ENCODE measurements at regions not wholly inside any gene's neighbourhood (a gene's known extent, or its start where the extent isn't known, plus 50 kb on each side); places are given as distances from the start of the nearest gene placed in this dataset.

DNA sequence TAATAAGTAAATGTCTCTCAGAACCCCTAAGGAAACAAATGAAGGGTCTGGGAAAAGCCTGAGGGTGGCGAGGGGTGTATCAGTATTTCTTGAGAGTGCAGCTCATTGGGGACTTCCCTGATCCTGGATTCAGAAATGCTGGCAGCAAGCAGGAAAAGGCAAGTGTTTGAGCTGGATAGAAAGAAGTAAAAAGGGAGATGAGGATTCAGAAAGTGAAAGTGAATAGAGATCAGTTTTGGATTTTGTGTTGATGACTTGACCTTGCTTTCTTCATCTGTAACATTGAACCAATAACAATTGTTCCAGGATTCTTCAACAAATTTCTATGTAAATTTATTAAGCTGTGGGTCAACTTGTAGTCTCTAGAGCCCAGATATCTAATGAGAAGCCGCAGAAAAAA is 66.9 kb upstream of the CTSC start:
- ChIA-PET POLR2A (no interaction called here), CTCF (no interaction called here)
- no peak for DNase-seq (ENCODE audit: extremely low spot score)
- TF ChIP-seq HDGF (IDR thresholded peaks at IDR 0.05; ENCODE audit: borderline replicate concordance) (no peak), CTBP1 (IDR thresholded peaks at IDR 0.05; ENCODE audit: borderline replicate concordance) (no peak), SP1 (IDR thresholded peaks at IDR 0.05) (no peak), FOXA1 (IDR thresholded peaks at IDR 0.05) (no peak), SUZ12 (IDR thresholded peaks at IDR 0.05) (no peak), LEF1 (IDR thresholded peaks at IDR 0.05; ENCODE audit: borderline replicate concordance) (no peak)

DNA sequence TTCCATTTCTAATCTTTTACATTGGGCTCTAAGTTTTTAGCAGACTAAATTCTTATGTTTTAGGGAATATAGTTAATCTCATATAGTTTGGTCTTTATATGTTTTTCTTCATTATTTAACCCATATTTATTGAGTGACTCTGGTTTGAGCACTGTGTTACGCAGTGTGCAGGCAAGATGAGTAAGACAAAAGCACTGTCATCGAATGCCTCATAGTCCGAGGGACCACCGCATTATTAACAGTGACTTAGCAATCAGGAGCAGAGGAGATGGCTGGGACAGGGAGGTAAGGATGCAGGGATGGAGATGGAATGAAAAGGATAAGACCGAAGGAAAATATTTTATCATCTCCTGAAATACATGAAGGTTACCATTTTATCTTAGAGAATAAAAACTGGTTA is 65.2 kb upstream of the CTSC start:
- TF ChIP-seq CTBP1 (IDR thresholded peaks at IDR 0.05; ENCODE audit: borderline replicate concordance): no peak
- TF ChIP-seq ELF4 (IDR thresholded peaks at IDR 0.05): no peak
- TF ChIP-seq, protein P1, sequence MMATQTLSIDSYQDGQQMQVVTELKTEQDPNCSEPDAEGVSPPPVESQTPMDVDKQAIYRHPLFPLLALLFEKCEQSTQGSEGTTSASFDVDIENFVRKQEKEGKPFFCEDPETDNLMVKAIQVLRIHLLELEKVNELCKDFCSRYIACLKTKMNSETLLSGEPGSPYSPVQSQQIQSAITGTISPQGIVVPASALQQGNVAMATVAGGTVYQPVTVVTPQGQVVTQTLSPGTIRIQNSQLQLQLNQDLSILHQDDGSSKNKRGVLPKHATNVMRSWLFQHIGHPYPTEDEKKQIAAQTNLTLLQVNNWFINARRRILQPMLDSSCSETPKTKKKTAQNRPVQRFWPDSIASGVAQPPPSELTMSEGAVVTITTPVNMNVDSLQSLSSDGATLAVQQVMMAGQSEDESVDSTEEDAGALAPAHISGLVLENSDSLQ (IDR thresholded peaks at IDR 0.05): no peak
- TF ChIP-seq FOXM1 (IDR thresholded peaks at IDR 0.05; ENCODE audit: borderline replicate concordance): no peak
- no peak for TF ChIP-seq SP1 (IDR thresholded peaks at IDR 0.05)
- no peak for TF ChIP-seq ZNF384 (IDR thresholded peaks at IDR 0.05)
- TF ChIP-seq SUZ12 (IDR thresholded peaks at IDR 0.05): no peak
- TF ChIP-seq BHLHE40 (IDR thresholded peaks at IDR 0.05; ENCODE audit: borderline replicate concordance): no peak
- no peak for TF ChIP-seq FOXA1 (IDR thresholded peaks at IDR 0.05)
- ChIA-PET POLR2A (no interaction called here), CTCF (no interaction called here)
- no peak for DNase-seq (ENCODE audit: extremely low spot score)

DNA sequence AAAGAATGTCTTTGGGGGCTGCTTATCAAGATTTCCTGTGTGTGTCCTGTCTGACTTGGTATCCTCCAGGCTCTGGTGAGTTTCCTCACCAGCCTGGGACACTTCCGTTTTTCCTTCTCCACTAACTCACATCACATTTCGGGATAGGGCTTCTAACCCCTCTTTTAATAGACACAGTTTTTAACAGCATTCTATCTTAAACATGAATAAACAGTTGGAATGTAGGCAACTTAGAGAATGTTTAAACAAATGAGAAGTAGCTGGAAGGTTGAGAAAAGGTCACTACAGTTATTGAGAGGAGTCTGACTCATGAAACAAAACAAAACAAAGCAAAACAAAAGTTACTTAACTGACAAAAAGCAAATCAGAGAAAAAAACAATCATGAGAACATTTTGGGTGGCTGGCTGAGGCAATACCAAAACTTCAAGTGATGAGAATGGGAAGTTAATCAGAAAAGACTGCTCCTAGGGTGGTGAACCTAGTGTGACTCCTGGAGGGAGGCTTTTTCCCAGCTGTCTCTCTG is 64.7 kb upstream of the CTSC start:
- POLR2A ChIA-PET: no interaction called here
- CTCF ChIA-PET: no interaction called here
- TF ChIP-seq SUZ12 (IDR thresholded peaks at IDR 0.05) (no peak), NFRKB (IDR thresholded peaks at IDR 0.05) (no peak), ARNT (IDR thresholded peaks at IDR 0.05) (no peak), HDGF (IDR thresholded peaks at IDR 0.05; ENCODE audit: borderline replicate concordance) (no peak), TARDBP (IDR thresholded peaks at IDR 0.05) (no peak), FOXM1 (IDR thresholded peaks at IDR 0.05; ENCODE audit: borderline replicate concordance) (no peak), SP1 (IDR thresholded peaks at IDR 0.05) (no peak), ELF4 (IDR thresholded peaks at IDR 0.05) (no peak), BHLHE40 (IDR thresholded peaks at IDR 0.05; ENCODE audit: borderline replicate concordance) (no peak), FOXK2 (IDR thresholded peaks at IDR 0.05) (no peak), LEF1 (IDR thresholded peaks at IDR 0.05; ENCODE audit: borderline replicate concordance) (no peak)
- TF ChIP-seq, protein P1 (IDR thresholded peaks at IDR 0.05): no peak
- DNase-seq (ENCODE audit: extremely low spot score): no peak

DNA sequence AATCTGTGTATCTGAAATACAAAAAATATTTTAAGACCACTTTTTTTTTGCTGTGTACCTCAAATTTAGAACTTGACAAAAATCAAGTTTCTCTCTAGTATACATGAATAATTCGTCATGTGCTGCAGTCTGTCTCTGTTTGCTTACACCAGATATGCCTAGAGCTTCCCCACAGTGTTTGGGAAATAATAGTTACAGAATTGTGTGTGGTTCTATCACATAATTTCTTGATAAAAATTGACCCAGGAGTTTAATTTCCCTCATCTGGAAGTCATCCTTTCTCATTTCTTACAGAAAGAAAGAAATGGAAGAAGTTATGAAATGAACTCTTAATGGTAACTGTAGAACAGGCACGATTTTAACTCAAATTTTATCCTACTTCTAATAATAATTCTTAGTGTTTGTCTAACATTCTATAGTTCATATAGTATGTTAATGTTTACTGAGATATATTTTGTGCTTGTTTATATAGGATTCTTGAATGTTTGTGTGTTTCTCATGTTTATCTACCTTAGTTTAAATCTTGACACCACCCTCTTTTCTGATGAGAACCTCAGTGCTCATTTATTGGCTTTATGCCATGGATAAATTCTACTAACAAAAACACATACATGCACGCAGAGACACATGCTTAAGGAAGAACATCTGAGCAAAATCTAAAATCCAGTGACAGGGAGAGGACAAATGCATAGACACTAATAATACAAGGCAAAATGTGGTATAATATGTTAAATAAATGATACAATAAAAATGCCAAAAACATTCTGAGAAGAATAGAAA is 61.4 kb upstream of the CTSC start:
- TF ChIP-seq CTBP1 (IDR thresholded peaks at IDR 0.05; ENCODE audit: borderline replicate concordance) (no peak), BHLHE40 (IDR thresholded peaks at IDR 0.05; ENCODE audit: borderline replicate concordance) (no peak), FOXK2 (IDR thresholded peaks at IDR 0.05) (no peak), ZNF384 (IDR thresholded peaks at IDR 0.05) (no peak), FOXA1 (IDR thresholded peaks at IDR 0.05) (no peak), HDGF (IDR thresholded peaks at IDR 0.05; ENCODE audit: borderline replicate concordance) (no peak), SUZ12 (IDR thresholded peaks at IDR 0.05) (no peak)
- TF ChIP-seq, protein P1 (IDR thresholded peaks at IDR 0.05): no peak
- ChIA-PET POLR2A (no interaction called here), CTCF (no interaction called here)
- DNase-seq (ENCODE audit: extremely low spot score): no peak

DNA sequence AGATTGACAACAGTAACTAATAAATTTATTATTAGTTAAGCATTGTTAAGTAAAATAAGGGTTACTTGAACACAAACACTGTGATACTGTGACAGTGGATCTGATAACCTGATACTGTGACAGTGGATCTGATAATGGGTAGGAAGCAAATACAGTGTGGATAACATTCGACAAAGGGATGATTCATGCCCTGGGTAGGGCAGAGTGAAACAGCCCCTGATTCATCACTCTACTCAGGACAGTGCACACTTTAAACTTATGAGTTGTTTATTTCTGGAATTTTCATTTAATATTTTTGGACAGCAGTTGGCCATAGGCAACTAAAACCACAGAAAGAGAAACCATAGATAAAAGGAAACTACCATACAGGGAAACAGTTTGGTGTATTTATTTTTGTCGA is 60.8 kb upstream of the CTSC start:
- DNase-seq (ENCODE audit: extremely low spot score): no peak
- ChIA-PET POLR2A (no interaction called here), CTCF (no interaction called here)
- TF ChIP-seq FOXM1 (IDR thresholded peaks at IDR 0.05; ENCODE audit: borderline replicate concordance) (no peak), CTBP1 (IDR thresholded peaks at IDR 0.05; ENCODE audit: borderline replicate concordance) (no peak), ZNF384 (IDR thresholded peaks at IDR 0.05) (no peak), NFRKB (IDR thresholded peaks at IDR 0.05) (no peak), L3MBTL2 (conservative IDR thresholded peaks at IDR 0.05) (no peak), BHLHE40 (IDR thresholded peaks at IDR 0.05; ENCODE audit: borderline replicate concordance) (no peak), ELF4 (IDR thresholded peaks at IDR 0.05) (no peak), SP1 (IDR thresholded peaks at IDR 0.05) (no peak)

DNA sequence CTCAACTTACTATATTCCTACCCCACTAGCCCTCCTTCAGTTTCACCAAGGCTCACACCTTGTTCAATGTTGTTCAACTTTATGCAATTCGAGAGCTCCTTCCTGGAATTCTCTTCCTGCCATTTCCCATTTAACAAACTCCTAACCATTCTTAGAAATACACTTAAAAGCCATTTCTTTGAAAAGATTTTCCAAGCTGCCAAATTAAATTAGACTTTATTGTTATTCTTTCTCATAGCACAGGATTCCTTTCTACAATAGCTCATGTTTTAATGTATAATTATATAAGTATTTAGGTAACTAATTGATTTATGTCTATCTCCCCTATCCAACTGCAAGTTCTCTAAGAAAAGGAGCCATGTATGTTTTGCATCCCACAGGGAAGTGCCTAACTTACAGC is 52.7 kb upstream of the CTSC start:
- TF ChIP-seq FOXA1 (IDR thresholded peaks at IDR 0.05) (no peak), BHLHE40 (IDR thresholded peaks at IDR 0.05; ENCODE audit: borderline replicate concordance) (no peak), ARNT (IDR thresholded peaks at IDR 0.05) (no peak), SUZ12 (IDR thresholded peaks at IDR 0.05) (no peak), CTBP1 (IDR thresholded peaks at IDR 0.05; ENCODE audit: borderline replicate concordance) (no peak), HDGF (IDR thresholded peaks at IDR 0.05; ENCODE audit: borderline replicate concordance) (no peak), ELF4 (IDR thresholded peaks at IDR 0.05) (no peak)
- POLR2A ChIA-PET: no interaction called here
- CTCF ChIA-PET: no interaction called here
- no peak for DNase-seq (ENCODE audit: extremely low spot score)

DNA sequence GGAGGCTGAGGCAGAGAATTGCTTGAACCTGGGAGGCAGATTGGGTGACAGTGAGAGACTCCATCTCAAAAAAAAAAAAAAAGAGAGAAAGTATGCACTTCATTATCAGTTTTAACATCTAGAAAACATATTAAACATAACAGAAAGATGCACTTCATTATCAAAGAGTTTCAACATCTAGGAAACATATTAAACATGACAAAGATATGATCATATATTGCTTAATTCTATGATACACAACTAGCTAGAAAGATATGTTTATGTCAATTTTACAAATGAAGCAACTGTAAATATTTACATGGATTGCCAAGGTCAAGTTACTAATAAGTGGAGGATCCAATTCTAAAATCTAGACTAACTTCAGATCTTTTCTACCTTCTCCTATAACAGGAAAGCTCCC is 50.4 kb upstream of the CTSC start:
- POLR2A ChIA-PET: no interaction called here
- TF ChIP-seq FOXK2 (IDR thresholded peaks at IDR 0.05) (no peak), ELF4 (IDR thresholded peaks at IDR 0.05) (no peak), NFRKB (IDR thresholded peaks at IDR 0.05) (no peak), CTBP1 (IDR thresholded peaks at IDR 0.05; ENCODE audit: borderline replicate concordance) (no peak), HDGF (IDR thresholded peaks at IDR 0.05; ENCODE audit: borderline replicate concordance) (no peak)
- no peak for DNase-seq (ENCODE audit: extremely low spot score)
- CTCF ChIA-PET: no interaction called here

Data from HEK293T (cell line).